CD4-positive, alpha-beta T cell treated with Interleukin-4 for 1 hour (primary cell): ENCODE measurements at regions not wholly inside any gene's neighbourhood (a gene's known extent, or its start where the extent isn't known, plus 50 kb on each side); places are given as distances from the start of the nearest gene placed in this dataset.
"Not testable (repeated sequence)": the region's sequence is repeated elsewhere in the genome, so short reads cannot be mapped to it uniquely, and the experiment has no call there.

ENCODE experiments used
- DNase-seq, 2 donors: peaks; one replicate each; pipeline ENCODE4 v3.0.0-alpha.2; 2020 to 2022

- DNase-seq = not testable (repeated sequence)
Observed at GRCh38 chr20:30397111-30397510, 860.4 kb upstream of the DEFB115 start.

- DNase-seq = not testable (repeated sequence)
Observed at GRCh38 chr20:30405061-30405460, 852.4 kb upstream of the DEFB115 start.

- DNase-seq = not testable (repeated sequence)
Observed at GRCh38 chr20:30405585-30405984, 851.9 kb upstream of the DEFB115 start.

- not testable (repeated sequence) for DNase-seq
Observed at GRCh38 chr20:30406370-30406769, 851.1 kb upstream of the DEFB115 start.

GRCh38 chr20:30412972-30413371 lies 844.5 kb upstream of the DEFB115 start:
- no peak for DNase-seq

GRCh38 chr20:30417387-30417786 lies 840.1 kb upstream of the DEFB115 start:
- DNase-seq = not testable (repeated sequence)

- not testable (repeated sequence) for DNase-seq
Observed at GRCh38 chr20:30418378-30418777, 839.1 kb upstream of the DEFB115 start.

GRCh38 chr20:30419466-30419865 lies 838.0 kb upstream of the DEFB115 start:
- DNase-seq = no peak

- not testable (repeated sequence) for DNase-seq
Observed at GRCh38 chr20:30419871-30420420, 837.5 kb upstream of the DEFB115 start.
